DND-41 (cell line): ENCODE measurements at regions not wholly inside any gene's neighbourhood (a gene's known extent, or its start where the extent isn't known, plus 50 kb on each side); places are given as distances from the start of the nearest gene placed in this dataset.

Experiments
- EZH2 ChIP-seq: IDR thresholded peaks from 3 replicates; pipeline ENCODE4 v1.6.1; 2012; ENCODE audit warnings: borderline replicate concordance, low read depth, mild to moderate bottlenecking, moderate library complexity, low read length, inconsistent platforms; ENCODE audit not compliant: severe bottlenecking
- TF ChIP-seq, protein P1 (sequence below): IDR thresholded peaks from 2 replicates; pipeline ENCODE4 v1.5.1; 2012; ENCODE audit warnings: borderline replicate concordance, low read length, moderate library complexity, mild to moderate bottlenecking; ENCODE audit not compliant: poor library complexity, severe bottlenecking; ENCODE audit errors: extremely low read depth

- TF ChIP-seq, protein P1, sequence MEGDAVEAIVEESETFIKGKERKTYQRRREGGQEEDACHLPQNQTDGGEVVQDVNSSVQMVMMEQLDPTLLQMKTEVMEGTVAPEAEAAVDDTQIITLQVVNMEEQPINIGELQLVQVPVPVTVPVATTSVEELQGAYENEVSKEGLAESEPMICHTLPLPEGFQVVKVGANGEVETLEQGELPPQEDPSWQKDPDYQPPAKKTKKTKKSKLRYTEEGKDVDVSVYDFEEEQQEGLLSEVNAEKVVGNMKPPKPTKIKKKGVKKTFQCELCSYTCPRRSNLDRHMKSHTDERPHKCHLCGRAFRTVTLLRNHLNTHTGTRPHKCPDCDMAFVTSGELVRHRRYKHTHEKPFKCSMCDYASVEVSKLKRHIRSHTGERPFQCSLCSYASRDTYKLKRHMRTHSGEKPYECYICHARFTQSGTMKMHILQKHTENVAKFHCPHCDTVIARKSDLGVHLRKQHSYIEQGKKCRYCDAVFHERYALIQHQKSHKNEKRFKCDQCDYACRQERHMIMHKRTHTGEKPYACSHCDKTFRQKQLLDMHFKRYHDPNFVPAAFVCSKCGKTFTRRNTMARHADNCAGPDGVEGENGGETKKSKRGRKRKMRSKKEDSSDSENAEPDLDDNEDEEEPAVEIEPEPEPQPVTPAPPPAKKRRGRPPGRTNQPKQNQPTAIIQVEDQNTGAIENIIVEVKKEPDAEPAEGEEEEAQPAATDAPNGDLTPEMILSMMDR = no peak
- no peak for TF ChIP-seq EZH2
Measured at GRCh38 chr16:64397042-64397441, 724.8 kb downstream of the CDH11 start.
